Endothelial cell of umbilical vein (primary cell): ENCODE measurements at regions not wholly inside any gene's neighbourhood (a gene's known extent, or its start where the extent isn't known, plus 50 kb on each side); places are given as distances from the start of the nearest gene placed in this dataset.

Source experiments
- POLR2AphosphoS5 ChIP-seq: IDR thresholded peaks from 2 replicates; pipeline ENCODE4 v1.6.1; 2012; ENCODE audit warnings: low read depth, mild to moderate bottlenecking, control low read depth, low read length, moderate library complexity; ENCODE audit not compliant: insufficient read depth
- TF ChIP-seq, protein P1 (sequence below), 2 donors: IDR thresholded peaks; 1 replicate in 1 of 2; 2 replicates in 1 of 2; pipeline ENCODE4 v1.5.1; 2011; ENCODE audit warnings: low read length in 2 of 2, mild to moderate bottlenecking in 2 of 2, moderate library complexity in 2 of 2, control low read depth in 1 of 2, inconsistent platforms in 1 of 2, low read depth in 1 of 2; ENCODE audit not compliant: insufficient read depth in 1 of 2; ENCODE audit errors: extremely low read depth in 1 of 2

DNA sequence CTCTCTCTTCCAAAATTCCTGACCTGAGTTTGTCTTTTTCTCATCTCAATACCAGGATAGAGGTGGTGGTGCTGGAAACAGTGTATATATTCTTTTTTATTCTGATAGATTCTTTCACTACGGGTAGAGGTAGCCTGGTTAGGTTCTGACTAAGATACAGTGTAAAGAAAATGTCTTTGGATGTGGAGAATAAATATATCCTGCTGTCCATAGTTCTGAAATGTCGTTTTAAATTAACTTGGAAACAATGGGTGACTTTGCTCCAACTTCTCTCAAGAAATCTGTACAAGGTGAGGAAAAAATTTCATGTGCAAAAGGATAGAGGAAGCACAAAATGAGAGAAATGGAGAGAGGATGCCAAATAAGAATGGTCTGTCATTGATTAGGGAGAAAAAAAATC, 546.1 kb downstream of the GBA3 start:
- TF ChIP-seq, protein P1, sequence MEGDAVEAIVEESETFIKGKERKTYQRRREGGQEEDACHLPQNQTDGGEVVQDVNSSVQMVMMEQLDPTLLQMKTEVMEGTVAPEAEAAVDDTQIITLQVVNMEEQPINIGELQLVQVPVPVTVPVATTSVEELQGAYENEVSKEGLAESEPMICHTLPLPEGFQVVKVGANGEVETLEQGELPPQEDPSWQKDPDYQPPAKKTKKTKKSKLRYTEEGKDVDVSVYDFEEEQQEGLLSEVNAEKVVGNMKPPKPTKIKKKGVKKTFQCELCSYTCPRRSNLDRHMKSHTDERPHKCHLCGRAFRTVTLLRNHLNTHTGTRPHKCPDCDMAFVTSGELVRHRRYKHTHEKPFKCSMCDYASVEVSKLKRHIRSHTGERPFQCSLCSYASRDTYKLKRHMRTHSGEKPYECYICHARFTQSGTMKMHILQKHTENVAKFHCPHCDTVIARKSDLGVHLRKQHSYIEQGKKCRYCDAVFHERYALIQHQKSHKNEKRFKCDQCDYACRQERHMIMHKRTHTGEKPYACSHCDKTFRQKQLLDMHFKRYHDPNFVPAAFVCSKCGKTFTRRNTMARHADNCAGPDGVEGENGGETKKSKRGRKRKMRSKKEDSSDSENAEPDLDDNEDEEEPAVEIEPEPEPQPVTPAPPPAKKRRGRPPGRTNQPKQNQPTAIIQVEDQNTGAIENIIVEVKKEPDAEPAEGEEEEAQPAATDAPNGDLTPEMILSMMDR (IDR thresholded peaks at IDR 0.05; ENCODE audit: extremely low read depth in 1 of 2, insufficient read depth in 1 of 2, low read depth in 1 of 2, low read length in 2 of 2) = no peak
- TF ChIP-seq POLR2AphosphoS5 = no peak
